SIG-M5 treated with dmso at 0.1 percent for 504 hours (cell line): ENCODE measurements at regions not wholly inside any gene's neighbourhood (a gene's known extent, or its start where the extent isn't known, plus 50 kb on each side); places are given as distances from the start of the nearest gene placed in this dataset.

Experiments used
- DNase-seq: peaks from one replicate; lab custom pipeline; 2025; ENCODE audit not compliant: unreplicated experiment; lab: John Stamatoyannopoulos, UW

- no peak for DNase-seq
Observed at GRCh38 chr9:129476821-129477611, 143.9 kb downstream of the C9orf50 start.

GRCh38 chr9:129474740-129475404 lies 146.0 kb downstream of the C9orf50 start:
- no peak for DNase-seq

- no peak for DNase-seq
Observed at GRCh38 chr9:129473523-129474244, 147.2 kb downstream of the C9orf50 start.

- no peak for DNase-seq
Observed at GRCh38 chr9:129472651-129473102, 148.2 kb downstream of the C9orf50 start.

GRCh38 chr9:129471201-129472019 lies 149.5 kb downstream of the C9orf50 start:
- DNase-seq: no peak

- DNase-seq: no peak
Observed at GRCh38 chr9:129469988-129470316, 150.9 kb downstream of the C9orf50 start.

GRCh38 chr9:129469188-129469987 lies 151.5 kb downstream of the C9orf50 start:
- no peak for DNase-seq

GRCh38 chr9:129467739-129468666 lies 152.9 kb downstream of the C9orf50 start:
- no peak for DNase-seq

GRCh38 chr9:129467004-129467588 lies 153.8 kb downstream of the C9orf50 start:
- DNase-seq: no peak

GRCh38 chr9:129465834-129466535 lies 154.9 kb downstream of the C9orf50 start:
- DNase-seq: no peak

GRCh38 chr9:129464972-129465833 lies 155.7 kb downstream of the C9orf50 start:
- no peak for DNase-seq

- no peak for DNase-seq
Observed at GRCh38 chr9:129463994-129464393, 156.9 kb downstream of the C9orf50 start.

GRCh38 chr9:129463477-129463876 lies 157.4 kb downstream of the C9orf50 start:
- DNase-seq: no peak

- no peak for DNase-seq
Observed at GRCh38 chr9:129462360-129462759, 158.5 kb downstream of the C9orf50 start.

GRCh38 chr9:129460323-129461261 lies 160.3 kb downstream of the C9orf50 start:
- peak; percentile 95 for DNase-seq
